ENCODE measurements at regions not wholly inside any gene's neighbourhood (a gene's known extent, or its start where the extent isn't known, plus 50 kb on each side); places are given as distances from the start of the nearest gene placed in this dataset.
"Not testable (repeated sequence)": the region's sequence is repeated elsewhere in the genome, so short reads cannot be mapped to it uniquely, and the experiment has no call there.

DNA sequence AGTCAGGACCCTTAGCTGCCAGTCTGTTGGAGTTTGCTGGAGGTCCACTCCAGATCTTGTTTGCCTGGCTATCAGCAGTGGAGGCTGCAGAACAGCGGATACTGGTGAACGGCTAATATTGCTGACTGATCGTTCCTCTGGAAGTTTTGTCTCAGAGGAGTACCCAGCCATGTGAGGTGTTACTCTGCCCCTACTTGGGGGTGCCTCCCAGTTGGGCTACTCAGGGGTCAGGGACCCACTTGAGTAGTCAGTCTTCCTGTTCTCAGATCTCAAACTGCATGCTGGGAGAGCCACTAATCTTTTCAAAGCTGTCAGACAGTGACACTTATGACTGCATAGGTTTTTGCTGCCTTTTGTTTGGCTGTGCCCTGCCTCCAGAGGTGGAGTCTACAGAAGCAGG lies 160.5 kb downstream of the OR4A47 start:
- not testable (repeated sequence) for DNase-seq (ENCODE audit: low read depth, low spot score)

DNA sequence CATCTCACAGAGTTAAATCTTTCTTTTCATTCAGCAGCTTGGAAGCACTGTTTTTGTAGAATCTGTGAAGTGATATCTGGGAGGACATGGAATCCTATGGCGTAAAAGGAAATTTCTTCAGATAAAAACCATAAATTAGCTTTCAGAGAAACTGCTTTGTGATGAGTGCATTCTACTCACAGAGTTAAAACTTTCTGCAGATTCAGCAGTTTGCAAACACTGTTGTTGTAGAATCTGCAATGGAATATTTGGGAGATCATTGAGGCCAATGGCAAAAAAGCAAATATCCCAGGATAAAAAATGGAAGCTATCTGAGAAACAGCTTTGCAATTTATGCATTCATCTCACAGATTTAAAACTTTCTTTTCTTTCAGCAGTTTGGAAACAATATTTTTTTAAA lies 180.6 kb downstream of the OR4A47 start:
- no peak for DNase-seq (ENCODE audit: low read depth, low spot score)

- no peak for DNase-seq (ENCODE audit: low read depth, low spot score)
Observed at GRCh38 chr11:48675945-48676344, 187.4 kb downstream of the OR4A47 start.

- DNase-seq (ENCODE audit: low read depth, low spot score) = no peak
Observed at GRCh38 chr11:48683226-48683720, 194.7 kb downstream of the OR4A47 start.

DNA sequence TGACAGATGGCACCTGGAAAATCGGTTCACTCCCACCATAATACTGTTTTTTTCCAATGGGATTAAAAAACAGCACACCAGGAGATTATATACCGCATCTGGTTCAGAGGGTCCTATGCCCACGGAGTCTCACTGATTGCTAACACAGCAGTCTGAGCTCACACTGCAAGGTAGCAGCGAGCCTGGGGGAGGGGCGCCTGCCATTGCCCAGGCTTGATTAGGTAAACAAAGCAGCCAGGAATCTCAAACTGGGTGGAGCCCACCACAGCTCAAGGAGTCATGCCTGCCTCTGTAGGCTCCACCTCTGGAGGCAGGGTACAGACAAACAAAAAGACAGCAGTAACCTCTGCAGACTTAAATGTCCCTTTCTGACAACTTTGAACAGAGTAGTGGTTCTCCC lies 240.9 kb downstream of the OR4A47 start:
- DNase-seq (ENCODE audit: low read depth, low spot score) = not testable (repeated sequence)

DNA sequence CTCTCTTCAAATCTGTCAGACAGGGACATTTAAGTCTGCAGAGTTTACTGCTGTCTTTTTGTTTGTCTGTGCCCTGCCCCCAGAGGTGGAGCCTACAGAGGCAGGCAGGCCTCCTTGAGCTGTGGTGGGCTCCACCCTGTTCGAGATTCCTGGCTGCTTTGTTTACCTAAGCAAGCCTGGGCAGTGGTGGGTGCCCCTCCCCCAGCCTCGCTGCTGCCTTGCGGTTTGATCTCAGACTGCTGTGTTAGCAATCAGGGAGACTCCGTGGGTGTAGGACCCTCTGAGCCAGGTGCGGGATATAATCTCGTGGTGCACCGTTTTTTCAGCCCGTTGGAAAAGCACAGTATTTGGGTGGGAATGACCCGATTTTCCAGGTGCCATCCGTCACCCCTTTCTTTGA lies 233.6 kb downstream of the TRIM51G start:
- peak; percentile 20 for DNase-seq (ENCODE audit: low read depth, low spot score)

Measured in ELF-1 (cell line).